ENCODE measurements at regions not wholly inside any gene's neighbourhood (a gene's known extent, or its start where the extent isn't known, plus 50 kb on each side); places are given as distances from the start of the nearest gene placed in this dataset.

- no peak for DNase-seq
- POLR2A ChIA-PET: no interaction called here
- no peaks in the 10 kb centered on the region for H3K36me3 ChIP-seq (replicated peaks in 1 of 2; ENCODE audit: control insufficient read depth in 1 of 2, insufficient read depth in 2 of 2, low read length in 1 of 2)
- no peak overlapping the region for H3K4me2 ChIP-seq
- H3K79me2 ChIP-seq (ENCODE audit: insufficient read depth): no peaks in the 10 kb centered on the region
- H4K20me1 ChIP-seq (ENCODE audit: insufficient read depth): no peaks in the 10 kb centered on the region
- CTCF ChIA-PET: no interaction called here
- TF ChIP-seq CHD2 (IDR thresholded peaks at IDR 0.05; ENCODE audit: low read length, partially characterized antibody): no peak
- TF ChIP-seq TAF1 (IDR thresholded peaks at IDR 0.05; ENCODE audit: borderline replicate concordance, low read depth, low read length): no peak
- TF ChIP-seq RAD21 (IDR thresholded peaks at IDR 0.05; ENCODE audit: low read length): no peak
- TF ChIP-seq ZBTB33 (IDR thresholded peaks at IDR 0.05; ENCODE audit: borderline replicate concordance, low read depth): no peak
- H3K27me3 ChIP-seq (ENCODE audit: insufficient read depth): no peaks in the 10 kb centered on the region
- H2AFZ ChIP-seq (ENCODE audit: low read depth): no peak overlapping the region
- H3K9ac ChIP-seq: no peak overlapping the region
- no peak overlapping the region for H3K4me3 ChIP-seq (ENCODE audit: low read depth in 2 of 2, low read length in 1 of 2)
- H3K27ac ChIP-seq (ENCODE audit: low read depth in 2 of 2, low read length in 1 of 2): no peak overlapping the region
- no peaks in the 10 kb centered on the region for H3K9me2 ChIP-seq
- H3F3A ChIP-seq (replicated peaks; ENCODE audit: insufficient read depth): no peaks in the 10 kb centered on the region
- H3K9me3 ChIP-seq: no peaks in the 10 kb centered on the region
- H3K4me1 ChIP-seq (ENCODE audit: control insufficient read depth in 1 of 2, insufficient read depth in 2 of 2, low read depth in 1 of 2, low read length in 1 of 2): no peaks in the 10 kb centered on the region
- WGBS (ENCODE audit: low lambda C conversion rate): 30% methylated on average over 2 of the region's 2 CpGs
Measured at GRCh38 chr3:118231578-118231977, 803.1 kb downstream of the IGSF11 start.

GRCh38 chr3:118239253-118239652 lies 795.4 kb downstream of the IGSF11 start:
- TF ChIP-seq POLR2AphosphoS5 (IDR thresholded peaks at IDR 0.05; ENCODE audit: low read depth, low read length): no peak
- TF ChIP-seq NFIC (IDR thresholded peaks at IDR 0.05; ENCODE audit: borderline replicate concordance): no peak
- TF ChIP-seq EZH2phosphoT487 (IDR thresholded peaks at IDR 0.05; ENCODE audit: borderline replicate concordance, low read depth): no peak
- TF ChIP-seq EP300 (IDR thresholded peaks at IDR 0.05; ENCODE audit: borderline replicate concordance in 1 of 2, low read depth in 1 of 2, low read length in 1 of 2): no peak
- no peak for TF ChIP-seq RCOR1 (IDR thresholded peaks at IDR 0.05; ENCODE audit: low read length)
- TF ChIP-seq TAF1 (IDR thresholded peaks at IDR 0.05; ENCODE audit: borderline replicate concordance, low read depth, low read length): no peak
- no peak for TF ChIP-seq RFX5 (IDR thresholded peaks at IDR 0.05; ENCODE audit: low read length)
- TF ChIP-seq CHD2 (IDR thresholded peaks at IDR 0.05; ENCODE audit: low read length, partially characterized antibody): no peak
- TF ChIP-seq PBX3 (IDR thresholded peaks at IDR 0.05): no peak
- no peak for TF ChIP-seq NRF1 (IDR thresholded peaks at IDR 0.05; ENCODE audit: low read depth, low read length)
- no peak for TF ChIP-seq REST (IDR thresholded peaks at IDR 0.05; ENCODE audit: low read depth, low read length)
- TF ChIP-seq ELF1 (IDR thresholded peaks at IDR 0.05): no peak
- no peak for TF ChIP-seq CTCF (IDR thresholded peaks at IDR 0.05)
- no peak for TF ChIP-seq RAD21 (IDR thresholded peaks at IDR 0.05; ENCODE audit: low read length)
- TF ChIP-seq YY1 (IDR thresholded peaks at IDR 0.05; ENCODE audit: low read depth): no peak
- POLR2A ChIA-PET: no interaction called here

More at GRCh38 chr3:118239253-118239652, 795.4 kb downstream of the IGSF11 start:
- Histone ChIP-seq H3K27ac (ENCODE audit: low read depth in 2 of 2, low read length in 1 of 2) (no peak overlapping the region), H3K4me2 (no peak overlapping the region), H3K4me1 (ENCODE audit: control insufficient read depth in 1 of 2, insufficient read depth in 2 of 2, low read depth in 1 of 2, low read length in 1 of 2) (no peaks in the 10 kb centered on the region), H3K9me2 (no peaks in the 10 kb centered on the region), H3F3A (replicated peaks; ENCODE audit: insufficient read depth) (no peaks in the 10 kb centered on the region), H3K9me3 (no peaks in the 10 kb centered on the region), H4K20me1 (ENCODE audit: insufficient read depth) (no peaks in the 10 kb centered on the region), H3K36me3 (replicated peaks in 1 of 2; ENCODE audit: control insufficient read depth in 1 of 2, insufficient read depth in 2 of 2, low read length in 1 of 2) (no peaks in the 10 kb centered on the region), H3K9ac (no peak overlapping the region), H3K79me2 (ENCODE audit: insufficient read depth) (no peaks in the 10 kb centered on the region), H3K4me3 (ENCODE audit: low read depth in 2 of 2, low read length in 1 of 2) (no peak overlapping the region), H3K27me3 (ENCODE audit: insufficient read depth) (no peaks in the 10 kb centered on the region), H2AFZ (ENCODE audit: low read depth) (no peak overlapping the region)
- WGBS (ENCODE audit: low lambda C conversion rate): 56% methylated on average over 5 of the region's 5 CpGs
- CTCF ChIA-PET: no interaction called here
- DNase-seq: no peak
